Right lung (tissue), 2 donors: ENCODE measurements at regions not wholly inside any gene's neighbourhood (a gene's known extent, or its start where the extent isn't known, plus 50 kb on each side); places are given as distances from the start of the nearest gene placed in this dataset.
"Not testable (repeated sequence)": the region's sequence is repeated elsewhere in the genome, so short reads cannot be mapped to it uniquely, and the experiment has no call there.

ENCODE experiments used
- DNase-seq, 2 donors: peaks; one replicate each; pipeline ENCODE4 v3.0.0-alpha.2; 2013

DNA sequence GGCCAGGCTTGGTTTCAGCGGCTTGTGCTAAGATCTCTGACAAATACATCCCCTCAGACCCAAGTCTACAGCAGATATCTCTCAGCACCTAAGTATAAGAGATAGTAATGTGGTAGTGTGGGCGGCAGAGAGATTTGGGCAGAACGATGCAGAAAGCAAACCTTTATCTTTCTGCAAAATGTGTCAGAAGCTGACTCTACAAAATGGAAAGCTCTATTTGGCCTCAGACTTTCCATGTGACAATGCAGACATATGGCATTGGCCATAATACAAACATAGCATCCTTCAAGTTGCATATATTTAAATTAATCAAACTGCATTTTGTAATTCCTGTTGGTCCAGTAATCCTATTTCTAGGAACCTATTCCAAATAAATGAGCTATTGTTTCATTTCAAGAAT is 102.5 kb upstream of the RAI14 start:
- no peak for DNase-seq

DNA sequence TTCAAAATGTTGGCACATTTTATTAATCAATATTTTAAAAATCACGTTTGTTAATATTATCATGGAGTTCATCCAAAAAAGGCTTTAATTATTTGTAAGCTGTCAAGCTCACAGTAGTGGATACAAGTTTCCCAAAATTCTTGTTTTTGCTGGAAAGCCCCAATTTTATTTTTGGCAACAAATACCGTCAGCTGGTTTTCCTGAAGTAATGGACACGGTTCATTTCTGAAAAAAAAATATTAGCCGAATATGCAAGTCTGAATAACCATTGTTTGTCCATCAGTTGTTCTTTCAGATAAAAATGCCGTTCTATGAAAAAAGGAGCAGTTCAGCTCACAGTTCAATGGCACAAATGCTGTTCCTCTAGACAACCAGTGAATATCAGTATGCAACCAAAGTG is 101.5 kb upstream of the RAI14 start:
- no peak for DNase-seq

DNA sequence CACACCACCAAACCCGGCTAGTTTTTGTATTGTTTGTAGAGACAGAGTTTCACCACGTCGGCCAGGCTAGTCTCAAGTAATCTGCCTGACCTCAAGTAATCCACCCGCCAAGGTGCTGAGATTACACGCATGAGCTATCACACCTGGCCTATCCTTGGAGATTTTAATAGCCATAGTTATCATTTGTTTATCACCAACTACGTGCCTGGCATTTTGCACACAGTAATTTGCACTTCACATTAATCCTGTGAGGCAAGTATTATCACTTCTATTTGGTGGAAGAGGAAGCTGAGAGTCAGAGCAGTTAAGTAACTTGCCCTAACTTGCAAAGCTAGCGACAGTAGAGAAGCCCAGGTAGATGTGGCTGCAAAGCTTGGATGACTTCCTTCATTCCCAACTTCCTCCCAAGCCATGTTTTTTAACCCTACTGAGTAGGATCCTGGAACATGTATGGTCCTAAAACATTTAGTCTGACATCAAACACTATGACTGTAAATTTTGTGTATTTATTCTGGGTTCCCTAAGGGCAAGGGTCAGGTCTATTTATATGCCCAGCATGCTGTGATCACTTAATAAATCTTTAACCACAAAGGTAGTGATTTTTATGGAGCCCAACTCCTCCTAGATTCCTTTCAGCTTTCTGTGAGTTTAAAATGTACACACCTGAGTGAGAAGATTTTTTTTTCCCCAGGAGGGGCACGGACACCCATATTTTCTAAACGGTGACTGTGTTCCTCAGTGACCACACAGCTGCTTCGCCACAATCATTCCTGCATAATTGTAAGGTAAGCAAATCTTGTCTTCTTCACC is 100.2 kb upstream of the RAI14 start:
- no peak for DNase-seq

DNA sequence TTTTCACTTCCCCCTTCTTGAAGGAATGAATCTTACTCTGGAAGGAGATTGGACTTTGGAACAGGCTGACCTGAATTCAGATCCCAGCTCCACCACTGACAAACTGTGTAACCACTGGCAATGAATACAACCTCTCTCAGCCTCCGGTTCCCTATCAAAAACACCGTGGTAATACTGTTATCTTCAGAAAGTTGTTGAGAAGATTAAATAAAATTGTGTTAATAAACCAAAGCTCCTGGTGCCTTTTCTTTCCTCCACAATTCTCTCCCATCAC is 99.7 kb upstream of the RAI14 start:
- DNase-seq, result no peak

DNA sequence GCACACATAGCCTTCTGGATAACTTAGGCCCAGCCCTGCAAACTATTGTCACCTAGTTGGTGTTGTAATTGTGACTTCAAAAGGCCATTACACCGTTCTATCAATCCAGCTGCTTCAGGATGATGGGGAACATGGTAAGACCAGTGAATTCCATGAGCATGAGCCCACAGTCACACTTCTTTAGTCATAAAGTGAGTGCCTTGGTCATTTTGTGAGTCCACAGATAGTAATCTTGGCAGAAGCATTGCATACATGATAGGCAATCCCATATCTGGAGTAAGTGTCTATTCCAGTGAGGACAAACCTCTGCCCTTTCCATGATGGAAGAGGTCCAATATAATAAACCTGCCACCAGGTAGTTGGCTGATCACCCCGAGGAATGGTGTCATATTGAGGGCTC is 94.5 kb upstream of the RAI14 start:
- not testable (repeated sequence) for DNase-seq

DNA sequence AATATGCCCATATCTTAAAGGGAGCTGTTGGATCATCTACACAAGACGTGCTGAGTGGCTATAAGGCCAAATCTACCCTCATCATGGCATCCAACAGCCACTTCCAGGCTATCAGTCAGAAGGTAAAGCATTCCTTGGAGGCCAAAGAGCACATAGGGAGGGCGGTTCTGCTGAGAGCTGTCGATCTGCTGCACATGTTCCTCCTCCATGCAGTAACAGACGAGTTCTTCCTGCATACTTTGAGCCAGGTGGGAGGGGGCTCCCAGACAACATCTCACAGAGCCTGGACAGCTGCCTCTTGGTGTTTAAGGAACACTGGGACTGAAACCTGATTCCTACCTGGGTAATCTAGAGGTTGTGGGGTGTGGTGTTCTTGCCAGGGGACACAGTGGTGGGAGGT is 93.3 kb upstream of the RAI14 start:
- no peak for DNase-seq

DNA sequence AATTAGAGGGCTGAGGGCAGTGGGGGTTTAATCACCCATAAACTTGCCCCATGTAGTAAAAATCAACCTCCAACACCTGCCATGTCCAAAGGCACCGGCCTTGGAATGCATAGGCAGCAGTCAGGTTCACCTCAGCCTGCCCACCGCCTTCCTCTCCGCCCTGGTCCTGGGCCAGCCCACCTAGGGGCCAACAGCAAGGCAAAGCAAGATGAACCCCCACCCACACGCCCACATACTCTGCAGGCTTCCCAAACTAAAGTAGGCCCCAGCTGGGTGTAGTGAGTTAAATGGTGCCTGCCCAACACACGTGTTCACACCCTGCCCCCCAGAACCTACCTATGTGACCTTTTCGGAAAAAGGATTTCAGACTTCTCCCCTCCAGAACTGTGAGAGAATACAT is 92.9 kb upstream of the RAI14 start:
- DNase-seq, result no peak

DNA sequence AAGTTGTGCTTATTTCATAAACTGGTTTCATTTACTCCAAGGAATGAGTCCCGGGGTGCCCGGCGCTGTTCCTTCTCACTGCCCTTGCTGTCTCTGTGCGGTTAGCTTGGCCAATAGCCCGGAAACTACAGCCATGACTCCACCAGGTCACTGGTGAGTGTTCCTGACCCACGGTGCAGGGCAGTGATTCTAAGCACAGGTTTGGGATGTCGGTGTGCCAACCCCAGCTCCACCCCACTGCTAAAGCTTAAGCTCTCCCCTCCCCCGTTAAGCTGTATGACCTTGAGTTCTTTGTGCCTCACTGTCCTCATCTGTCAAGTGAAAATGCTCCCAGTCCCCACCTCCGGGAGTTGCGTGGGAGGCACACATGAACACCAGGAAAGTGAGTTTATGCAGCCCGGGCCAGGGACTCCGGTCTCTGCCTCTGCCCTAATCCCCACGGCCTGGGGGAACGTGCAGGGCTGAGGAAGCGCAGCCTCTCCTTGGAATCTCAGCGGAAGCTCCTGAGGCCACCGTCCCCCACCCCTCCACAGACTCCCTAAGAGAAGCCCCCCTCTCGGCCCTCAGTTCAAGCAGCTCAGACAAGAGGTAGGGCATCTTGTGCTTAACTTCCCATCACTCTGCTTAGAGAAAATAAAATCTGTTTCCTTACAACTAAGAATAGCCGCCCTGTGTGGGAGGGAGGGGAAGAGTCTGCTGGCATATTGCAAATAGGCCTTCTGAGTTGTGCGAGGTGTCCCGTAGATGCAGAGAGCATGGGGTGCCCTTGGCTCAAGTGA is 92.0 kb upstream of the RAI14 start:
- no peak for DNase-seq

DNA sequence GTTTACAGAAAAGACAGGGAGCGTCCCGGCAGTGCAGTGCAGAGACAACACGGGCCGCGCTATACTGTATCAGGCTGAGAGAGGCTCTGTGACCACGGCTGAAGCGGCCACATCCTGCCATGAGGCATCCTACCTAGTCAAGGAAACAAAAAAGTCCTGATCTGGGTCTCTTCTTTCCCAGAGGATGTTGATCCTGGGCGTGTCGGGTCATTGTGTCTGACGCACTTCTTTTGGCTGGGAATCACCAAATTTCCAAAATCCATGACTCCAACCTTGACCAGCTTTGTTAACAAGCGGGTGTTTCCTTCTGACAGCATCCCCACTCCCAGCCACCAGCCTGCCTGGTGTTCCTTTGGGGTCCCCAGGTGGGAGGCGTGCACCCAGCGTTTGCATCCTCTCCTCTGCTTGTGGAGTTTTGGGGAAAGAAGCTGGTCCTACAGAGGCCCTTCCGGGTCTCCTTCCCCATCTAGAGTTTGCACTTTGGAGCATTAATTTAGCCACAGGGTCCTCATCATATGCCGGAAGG is 91.4 kb upstream of the RAI14 start:
- no peak for DNase-seq

DNA sequence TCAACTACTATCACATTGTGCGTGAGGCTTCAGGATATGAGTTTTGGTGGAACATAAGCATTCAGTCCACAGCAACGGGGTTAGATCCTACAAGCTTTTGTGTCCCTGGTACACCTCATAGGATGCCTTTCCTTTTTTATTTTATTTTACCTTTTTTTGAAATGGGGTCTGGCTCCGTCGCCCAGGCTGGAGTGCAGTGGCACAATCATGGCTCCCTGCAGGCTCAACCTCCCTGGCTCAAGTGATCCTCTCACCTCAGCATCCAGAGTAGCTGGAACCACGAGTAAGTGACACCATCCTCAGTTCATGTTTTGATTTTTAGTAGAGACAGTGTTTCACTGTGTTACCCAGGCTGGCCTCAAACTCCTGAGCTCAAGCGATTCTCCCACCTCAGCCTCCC is 86.0 kb upstream of the RAI14 start:
- DNase-seq, result no peak

DNA sequence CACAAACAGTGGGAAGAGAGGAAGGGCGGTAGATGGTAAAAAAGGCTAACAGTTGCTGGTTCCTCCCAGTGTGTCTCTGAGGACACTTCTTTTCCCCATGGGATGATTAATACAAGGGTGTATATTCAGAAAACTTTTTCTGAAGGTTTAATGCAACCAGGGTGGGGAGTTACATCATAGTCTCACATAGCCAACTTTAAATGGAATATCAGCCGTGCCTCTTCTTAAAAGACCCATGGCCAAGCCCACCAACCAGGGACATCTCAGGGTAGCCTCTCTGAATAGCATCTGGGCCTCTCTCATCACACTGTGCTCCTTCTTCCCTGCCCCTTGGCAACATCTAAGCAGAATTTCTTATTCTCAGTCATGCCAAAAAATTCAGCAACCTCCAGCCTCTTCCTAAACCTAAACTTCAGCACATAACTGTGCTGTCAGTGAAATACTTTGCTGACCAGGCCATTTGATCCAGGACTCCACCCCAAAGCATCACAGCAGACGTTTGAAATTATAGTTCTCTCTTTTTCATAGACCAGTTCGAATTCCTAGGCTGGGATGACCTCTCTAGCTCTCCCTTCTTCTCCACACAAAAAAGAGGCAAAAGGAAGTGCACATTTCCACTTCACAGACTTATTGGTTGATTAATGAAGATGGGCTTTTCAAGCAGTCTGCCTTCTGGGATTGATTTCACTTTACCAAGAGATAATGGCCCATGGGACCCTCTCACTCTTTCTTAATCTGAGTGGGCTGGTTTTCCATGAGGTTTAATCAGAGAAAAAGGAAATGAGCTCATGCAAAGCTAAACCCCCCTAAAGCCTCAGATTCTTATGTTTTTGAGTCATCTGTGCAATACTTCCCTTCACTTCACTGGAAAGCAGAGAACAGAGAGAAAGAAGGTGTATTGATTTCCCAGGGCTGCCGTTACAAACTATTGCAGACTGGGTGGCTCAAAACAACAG is 85.1 kb upstream of the RAI14 start:
- DNase-seq, result no peak

DNA sequence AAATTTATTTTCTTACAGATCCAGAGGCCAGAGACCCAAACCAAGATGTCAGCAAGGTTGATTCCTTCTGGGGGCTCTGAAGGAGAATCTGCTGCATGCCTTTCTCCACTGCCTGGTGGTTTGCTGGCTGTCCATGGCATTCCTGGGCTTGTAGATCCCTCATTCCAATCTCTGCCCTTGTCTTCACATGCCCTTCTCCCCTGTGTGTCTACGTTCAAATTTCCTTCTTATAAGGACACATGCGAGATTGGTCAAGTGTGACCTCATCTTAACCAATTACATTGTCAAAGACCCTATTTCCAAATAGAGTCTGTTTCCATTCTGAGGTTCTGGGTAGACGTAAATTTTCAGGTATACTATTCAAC is 84.5 kb upstream of the RAI14 start:
- DNase-seq, result no peak

DNA sequence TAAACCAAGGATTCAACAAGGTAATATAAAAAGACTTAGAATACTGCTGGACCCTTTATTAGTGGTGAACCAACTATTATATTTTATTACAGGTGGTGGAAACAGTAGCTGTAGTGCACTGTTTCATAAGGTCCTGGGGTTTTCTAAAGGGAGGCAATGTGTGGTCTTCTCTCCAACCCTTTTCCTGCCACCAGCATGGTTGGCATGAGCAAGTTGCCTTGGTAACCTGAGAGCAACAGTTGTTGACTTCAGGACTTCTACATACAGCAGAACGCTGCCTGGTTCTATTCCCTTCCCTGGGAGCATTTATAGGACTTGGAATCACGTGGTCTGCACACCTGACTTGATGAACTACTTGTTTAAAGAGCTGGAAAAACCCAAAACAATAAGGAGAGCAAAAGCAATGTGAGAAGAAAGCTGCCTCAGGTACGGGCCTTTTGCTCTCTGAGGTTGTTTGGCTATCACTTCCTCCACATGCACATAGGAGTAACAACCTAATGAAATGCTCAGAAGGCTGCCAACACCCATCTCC is 81.1 kb upstream of the RAI14 start:
- DNase-seq, result no peak

DNA sequence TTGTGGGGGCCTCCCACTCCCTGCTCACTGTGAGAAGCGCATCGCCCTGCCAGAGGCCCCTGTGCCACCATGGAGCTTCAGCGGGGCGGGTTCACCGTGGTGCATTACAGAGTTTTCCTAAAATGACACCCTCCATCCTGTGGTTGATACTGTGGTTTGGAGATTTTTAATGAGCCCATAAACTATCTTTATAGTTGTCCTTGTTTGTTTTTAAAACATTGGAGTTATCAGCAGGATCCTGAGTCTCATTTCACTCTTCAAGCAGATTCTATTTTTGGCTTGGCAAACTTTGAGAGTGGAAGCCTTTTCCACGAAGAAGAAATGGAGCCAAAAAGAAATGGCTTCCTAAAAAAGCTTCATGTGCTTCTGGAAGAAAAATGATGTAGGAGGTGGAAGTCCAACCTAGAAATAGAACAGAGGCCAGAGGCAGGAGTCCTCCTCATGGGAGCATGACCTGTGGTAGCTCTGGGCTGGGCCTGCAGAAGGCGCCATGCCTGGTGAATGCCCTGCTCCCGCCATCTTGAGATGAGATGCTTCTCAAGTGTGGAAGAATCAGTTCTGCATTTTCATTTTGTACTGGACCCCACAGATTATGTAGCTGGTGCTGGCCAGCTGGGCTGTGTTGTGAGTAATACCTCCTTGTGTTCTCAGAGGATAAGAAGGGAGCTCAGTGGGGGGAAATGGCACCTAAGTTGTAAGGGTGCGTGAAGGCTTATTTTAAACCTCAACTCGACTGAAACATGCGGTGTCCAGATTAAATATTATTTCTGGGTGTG is 79.0 kb upstream of the RAI14 start:
- DNase-seq, result no peak

DNA sequence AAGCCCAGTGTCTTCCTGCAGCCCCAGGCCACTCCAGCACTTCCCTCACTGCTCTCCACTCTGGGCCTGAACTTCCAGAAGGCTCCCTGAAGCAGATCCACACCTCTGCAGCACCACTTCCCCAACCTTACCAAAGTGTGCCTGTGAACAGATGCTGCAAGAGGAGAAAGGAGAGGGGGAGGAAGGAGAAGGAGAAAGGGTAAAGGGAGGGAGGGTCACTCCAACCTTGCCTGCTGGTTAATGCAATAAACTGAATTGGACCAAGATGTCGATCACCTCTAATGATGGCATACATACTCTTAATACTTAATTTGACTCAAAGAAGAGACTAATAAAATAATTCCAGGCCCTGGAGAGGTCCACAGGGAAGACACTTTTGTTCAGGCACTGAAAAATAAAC is 77.2 kb upstream of the RAI14 start:
- no peak for DNase-seq

DNA sequence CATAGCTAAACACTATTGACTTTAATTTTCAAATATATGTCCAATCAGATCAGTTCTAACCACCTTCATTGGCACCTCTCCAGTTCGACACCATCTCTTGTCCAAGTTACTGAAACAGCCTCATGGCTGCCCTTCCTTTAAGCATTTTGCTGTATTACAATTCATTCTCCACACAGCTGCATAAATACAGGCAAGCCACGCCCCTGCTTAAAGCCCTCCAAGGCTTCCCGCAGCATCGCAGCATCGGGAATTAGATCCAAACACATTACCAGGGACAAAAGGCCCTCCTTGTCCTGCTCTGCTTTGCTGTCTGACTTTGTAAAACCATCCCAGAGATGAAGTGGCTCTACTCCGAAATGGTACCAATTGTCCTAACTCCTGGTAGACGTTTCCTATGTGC is 75.1 kb upstream of the RAI14 start:
- DNase-seq, result no peak

DNA sequence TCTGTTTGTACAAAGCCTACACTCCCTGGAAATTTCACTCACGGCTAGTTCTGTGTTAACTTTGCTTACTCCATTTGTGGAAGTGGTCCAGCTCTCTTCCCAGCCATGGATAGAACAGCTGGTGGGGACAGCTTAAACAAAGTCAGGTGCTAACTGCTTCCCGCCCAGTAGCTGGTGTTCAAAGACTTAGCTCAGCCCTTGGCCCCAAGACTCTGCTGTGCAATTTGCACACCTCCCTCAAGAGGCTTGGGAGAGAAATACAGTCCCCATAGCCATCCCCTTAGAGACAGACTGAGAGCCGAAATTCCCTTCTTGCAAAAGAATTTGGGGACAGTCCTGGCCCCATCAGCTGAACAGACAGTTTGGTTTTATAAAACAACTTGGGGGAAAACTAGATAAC is 73.8 kb upstream of the RAI14 start:
- DNase-seq, result no peak

DNA sequence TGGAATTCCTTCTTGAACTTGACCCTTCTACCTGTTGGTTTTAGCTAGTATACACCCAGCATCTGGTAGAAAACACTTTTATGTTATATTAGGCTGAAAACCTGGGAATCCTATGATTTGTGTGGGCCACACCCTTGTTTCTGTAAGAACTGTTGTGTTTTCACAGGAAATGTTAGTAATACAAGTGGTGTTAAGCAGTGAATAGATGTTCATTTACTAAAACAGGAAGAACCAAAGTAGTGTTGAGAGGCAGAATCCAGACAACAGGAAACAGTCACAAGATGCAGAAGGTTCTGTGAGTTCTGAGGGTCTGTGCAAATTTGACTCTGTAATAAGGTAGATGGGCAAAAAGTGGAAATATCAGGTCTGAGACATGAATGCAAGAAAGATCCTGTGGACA is 73.0 kb upstream of the RAI14 start:
- DNase-seq, result no peak

DNA sequence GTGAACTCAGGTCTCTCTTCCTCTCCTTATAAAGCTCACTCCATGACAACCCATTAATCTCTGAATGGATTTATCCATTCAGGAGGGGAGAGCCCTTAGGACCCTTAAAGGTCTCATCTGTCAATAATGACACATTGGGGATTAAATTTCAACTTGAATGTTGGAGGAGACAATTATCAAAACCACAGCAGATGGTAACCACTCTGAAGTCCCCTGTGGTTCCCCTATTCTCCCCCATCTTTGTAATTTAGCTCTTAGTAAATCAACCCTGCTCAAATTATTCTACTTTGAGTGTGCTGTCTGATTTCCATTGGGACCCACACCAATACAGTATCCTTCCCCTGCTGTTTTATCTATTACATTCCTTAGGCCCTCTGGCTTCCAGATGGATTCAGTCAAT is 72.0 kb upstream of the RAI14 start:
- DNase-seq, result no peak

DNA sequence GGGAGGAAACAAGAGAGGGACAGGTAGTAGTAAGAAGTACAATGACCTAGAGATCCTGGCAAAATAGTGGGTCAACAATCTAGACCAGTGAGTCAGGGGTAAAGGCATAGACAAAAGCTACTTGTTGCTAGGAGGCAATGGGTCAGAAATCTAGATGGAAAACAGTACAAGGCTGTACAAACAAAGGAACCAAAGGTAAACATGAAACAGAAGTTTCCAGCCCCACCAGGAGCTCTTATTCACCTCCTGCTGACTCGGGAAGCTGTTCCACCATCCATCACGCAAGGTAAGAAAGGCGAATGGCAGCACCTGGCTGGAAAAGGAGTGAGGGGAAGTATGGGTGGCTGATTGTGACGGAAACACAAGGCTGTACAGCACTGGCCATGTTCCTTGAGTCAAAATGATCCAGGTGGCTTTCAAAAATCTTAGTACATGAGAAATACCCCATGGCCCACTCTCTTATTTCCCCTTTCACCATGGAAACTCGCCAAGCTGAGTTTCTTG is 70.5 kb upstream of the RAI14 start:
- no peak for DNase-seq
